HG02763 (cell line): ENCODE measurements at regions not wholly inside any gene's neighbourhood (a gene's known extent, or its start where the extent isn't known, plus 50 kb on each side); places are given as distances from the start of the nearest gene placed in this dataset.

ENCODE experiments used
- ATAC-seq: cut with Tn5 transposase; IDR thresholded peaks from one replicate; pipeline ENCODE4 v1.9.1; 2021; ENCODE audit warnings: mild to moderate bottlenecking, moderate library complexity; ENCODE audit not compliant: unreplicated experiment

DNA sequence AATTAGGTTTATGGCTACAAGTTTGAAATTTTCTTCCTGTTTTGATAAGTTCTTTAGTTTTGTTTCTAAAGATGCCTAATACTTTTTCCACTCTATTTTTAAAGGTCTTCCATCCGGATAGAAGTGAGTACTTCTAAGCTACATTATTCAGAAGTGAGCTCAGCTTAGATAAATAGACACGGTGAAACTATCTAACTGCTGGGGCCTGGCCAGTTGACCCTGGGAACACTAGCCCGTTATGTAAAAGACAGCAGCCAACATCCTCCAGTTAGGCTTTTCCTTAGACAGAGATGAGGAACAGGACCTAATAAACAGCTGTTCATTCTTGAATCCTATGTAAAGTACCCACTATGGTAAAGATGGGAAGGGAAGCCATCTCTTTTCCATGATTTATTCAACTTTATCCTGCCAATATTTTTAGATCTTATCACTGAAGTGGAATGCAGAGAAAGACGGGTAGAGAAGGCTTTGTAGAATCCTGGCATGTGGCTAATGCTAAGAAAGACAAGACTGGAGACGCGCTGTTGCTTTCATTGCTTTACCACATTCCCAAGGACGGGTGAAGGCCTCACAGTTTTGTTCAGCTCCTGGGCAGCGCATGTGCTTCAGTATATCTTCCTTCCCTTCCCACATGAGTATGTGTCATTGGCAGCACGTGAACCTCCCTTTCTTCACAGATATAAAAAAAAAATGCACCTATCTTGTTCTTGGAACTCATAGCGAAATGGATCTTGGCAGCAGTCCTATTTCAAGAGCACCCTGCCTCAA, 340.0 kb upstream of the MEOX2 start:
- ATAC-seq, result no peak

DNA sequence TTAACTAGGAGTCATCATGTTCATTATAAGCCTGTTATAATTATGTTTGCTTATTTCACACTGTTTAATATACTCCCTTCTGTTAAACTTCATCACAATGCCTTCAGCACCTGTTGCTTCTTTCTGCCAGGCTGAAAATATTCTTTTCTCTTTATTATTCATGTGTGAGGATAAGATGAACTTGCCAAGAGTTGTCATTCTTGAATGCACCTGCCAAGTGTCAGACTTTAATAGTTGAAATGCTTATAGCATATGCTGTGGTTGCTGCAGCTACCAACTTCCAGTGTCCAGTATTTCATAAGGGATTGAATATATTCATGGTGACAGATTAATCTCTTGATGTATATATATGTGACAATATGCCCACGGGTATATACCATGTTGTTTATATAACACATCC, 339.2 kb upstream of the MEOX2 start:
- no peak for ATAC-seq

DNA sequence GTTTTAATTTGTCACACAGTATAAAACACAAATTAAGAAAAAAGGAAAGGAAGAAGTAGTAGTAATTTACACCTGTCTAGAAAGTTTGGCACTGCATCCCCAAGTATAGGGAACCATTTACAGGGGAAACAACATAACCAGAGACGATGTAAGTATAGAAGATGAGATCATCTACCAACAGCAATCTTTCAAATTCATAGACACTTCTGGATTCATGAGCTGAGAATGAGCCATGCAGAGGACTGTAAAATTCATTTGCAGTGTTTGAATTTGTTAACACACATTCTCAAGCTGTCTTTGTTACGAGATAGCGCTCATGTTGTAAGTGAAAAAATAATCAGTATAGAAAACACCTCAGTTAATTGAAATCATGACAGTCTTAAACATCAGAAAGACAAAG, 337.0 kb upstream of the MEOX2 start:
- no peak for ATAC-seq

DNA sequence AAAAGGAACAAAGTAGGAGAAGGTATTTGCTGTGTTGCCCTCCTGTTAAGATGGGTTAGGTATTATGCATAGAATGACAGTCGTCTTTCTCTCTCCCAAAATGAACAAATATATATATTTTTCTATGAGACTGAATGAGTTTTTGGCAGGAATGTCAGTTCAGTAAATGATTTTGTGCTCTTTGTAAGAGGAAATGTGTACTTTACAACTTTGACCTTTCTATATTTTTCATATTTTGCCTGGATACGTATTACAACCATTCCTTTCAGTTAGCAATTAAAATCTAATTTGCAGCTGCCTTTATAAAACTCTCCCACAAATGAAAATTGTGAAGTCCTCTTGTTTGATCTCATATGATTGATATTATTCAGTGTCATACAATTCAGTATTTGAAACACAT, 336.6 kb upstream of the MEOX2 start:
- no peak for ATAC-seq

DNA sequence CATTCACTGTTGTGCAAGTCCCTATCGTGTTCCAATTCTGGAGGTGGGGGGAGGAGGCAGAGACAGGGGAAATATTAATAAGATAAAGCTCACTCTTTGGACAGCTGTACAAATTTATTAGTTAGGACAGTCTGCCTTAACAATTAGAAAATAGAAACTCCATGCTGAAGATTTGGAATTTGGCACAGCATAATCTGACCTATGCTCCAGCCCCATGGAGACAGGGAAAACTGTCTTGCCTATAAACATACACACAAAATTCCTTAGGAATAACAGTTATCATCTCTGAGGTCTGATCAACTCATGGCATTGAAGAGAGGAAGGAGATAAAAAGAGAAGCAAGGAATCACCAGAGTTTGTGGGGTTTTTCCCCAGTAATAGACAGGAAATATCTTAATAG, 335.4 kb upstream of the MEOX2 start:
- no peak for ATAC-seq

DNA sequence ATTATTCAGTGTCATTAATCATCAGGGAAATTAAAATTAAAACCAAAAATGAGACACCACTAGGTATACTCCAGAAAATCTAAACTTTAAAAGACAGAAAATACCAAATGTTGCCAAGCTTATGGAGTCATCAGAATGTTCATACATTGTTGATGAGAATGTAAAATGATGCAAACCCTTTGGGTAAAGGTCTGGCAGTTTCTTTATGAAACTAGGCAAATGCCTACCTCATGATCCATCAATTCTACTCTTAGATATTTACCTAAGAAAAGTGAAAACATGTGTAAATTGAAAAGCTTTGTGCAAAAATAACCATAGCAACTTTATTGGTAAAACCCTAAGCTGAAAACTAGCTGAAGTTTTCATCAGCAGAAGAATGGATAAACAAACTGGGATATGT, 329.5 kb upstream of the MEOX2 start:
- ATAC-seq, result no peak

DNA sequence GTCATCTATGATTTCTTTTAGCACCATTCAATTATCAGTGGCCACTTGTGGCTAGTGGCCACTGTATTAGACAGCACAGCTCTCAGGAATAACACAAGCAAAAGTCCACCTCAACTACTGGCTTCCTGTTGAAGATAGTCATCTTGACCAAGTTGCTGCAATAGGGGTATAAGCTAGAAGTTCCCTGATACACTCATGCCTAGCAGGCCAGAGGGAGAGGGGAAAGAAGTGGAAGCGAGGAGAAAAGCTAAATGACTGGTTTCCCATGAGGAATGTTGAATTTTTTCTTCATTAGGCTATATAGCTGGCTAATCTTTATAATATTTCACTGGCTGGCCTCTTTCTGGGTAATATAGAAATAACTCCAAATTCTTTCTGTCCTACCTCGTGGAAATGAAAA, 327.5 kb upstream of the MEOX2 start:
- no peak for ATAC-seq

DNA sequence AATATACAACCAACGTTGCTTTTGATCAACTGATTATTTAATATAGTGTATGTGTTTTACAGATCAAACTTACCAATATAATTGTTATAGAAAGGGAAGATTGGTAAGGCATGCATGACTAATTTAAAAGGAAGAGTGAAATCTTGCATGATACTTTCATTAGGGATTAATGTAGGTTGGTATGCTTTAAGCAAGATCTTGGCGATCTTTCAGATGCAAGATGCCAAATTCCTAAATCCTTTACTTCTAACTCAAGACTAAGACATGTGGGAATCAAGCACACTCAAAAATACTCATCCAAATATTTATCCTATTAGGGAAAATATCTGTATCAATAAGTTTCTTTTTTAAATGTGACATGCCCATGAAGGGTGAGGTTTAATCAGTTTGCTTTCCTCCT, 321.4 kb upstream of the MEOX2 start:
- no peak for ATAC-seq

DNA sequence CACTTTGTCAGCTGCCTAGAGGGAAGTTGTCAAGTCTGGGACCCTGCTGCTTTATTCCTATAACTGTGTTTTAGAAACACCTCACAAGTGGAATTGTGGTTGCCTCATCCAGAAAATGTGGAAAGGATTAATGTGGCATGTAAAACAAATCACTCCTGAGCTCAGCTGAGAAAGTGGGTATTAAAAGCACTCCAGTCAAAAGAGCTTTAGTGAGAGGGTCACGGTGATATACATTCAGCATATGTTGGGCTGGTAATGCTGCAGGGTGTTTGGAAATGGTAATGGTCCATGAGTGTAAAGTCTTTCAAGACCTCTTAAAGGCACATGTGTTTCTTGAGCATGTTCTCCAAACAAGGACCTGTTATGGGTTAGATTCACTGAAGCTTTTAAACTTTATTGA, 318.2 kb upstream of the MEOX2 start:
- no peak for ATAC-seq

DNA sequence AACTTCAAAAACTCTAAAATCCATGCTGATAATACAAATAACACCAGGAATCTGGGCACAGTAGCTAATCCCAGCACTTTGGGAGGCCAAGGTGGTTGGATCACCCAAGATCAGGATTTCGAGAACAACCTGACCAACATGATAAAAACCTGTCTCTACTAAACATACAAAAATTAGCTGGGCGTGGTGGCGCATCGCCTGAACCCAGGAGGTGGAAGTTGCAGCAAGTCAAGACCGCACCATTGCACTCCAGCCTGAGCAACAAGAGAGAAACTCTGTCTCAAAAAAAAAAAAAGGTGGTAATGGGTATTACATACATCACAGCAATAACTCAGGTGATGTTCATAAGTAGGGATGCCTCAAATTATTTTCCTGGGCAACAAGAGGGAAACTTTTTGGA, 315.0 kb upstream of the MEOX2 start:
- ATAC-seq, result no peak

DNA sequence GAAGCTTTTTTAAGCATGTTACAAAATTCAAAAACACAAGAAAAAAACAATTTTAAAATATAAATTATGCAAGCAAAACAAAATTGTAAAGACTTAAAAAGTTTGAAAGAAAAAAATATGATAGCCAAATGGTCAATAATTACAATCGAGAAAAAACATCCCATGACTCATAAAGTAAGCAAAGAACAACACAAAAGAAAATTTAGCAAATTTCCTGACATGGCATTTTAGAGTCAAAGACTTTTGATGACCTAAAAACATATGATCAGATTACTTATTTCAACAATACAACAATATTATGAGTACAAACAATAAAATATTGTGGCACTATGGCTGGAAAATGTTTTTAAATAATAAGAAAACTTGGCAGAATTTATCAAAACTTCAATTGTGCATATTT, 312.1 kb upstream of the MEOX2 start:
- no peak for ATAC-seq

DNA sequence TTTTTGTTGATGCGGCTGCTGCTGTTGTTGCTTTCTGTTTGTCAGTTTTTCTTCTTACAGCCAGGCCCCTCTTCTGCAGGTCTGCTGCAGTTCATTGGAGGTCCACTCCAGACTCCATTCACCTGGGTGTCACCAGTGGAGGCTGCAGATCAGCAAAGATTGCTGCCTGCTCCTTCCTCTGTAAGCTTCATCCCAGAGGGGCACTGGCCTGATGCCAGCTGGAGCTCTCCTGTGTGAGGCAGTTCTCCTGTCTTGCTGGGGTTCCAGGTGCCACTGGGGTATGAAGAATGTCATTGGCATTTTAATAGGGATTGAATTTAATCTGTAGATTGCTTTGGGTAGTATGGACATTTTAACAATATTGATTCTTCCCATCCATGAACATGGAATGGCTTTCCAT, 308.5 kb upstream of the MEOX2 start:
- no peak for ATAC-seq

DNA sequence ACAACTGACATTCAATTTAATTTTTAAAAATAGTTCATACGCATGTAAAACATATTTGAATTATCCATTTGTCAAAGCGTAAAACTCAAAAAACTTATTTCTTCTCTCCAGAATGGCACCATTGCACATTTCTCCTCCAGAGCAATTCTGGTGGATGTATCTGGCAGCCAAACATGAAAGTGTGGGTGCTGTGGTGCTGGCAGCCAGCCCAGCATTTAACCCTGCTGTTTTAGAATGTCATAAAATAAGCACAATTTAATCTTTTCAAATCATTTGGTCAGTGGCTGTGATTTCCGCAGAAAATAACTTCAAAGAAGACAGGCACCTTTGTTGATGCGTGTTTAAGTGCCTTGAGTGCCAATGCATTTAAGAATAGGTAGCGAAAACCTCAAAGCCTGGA, 302.7 kb upstream of the MEOX2 start:
- ATAC-seq, result no peak

DNA sequence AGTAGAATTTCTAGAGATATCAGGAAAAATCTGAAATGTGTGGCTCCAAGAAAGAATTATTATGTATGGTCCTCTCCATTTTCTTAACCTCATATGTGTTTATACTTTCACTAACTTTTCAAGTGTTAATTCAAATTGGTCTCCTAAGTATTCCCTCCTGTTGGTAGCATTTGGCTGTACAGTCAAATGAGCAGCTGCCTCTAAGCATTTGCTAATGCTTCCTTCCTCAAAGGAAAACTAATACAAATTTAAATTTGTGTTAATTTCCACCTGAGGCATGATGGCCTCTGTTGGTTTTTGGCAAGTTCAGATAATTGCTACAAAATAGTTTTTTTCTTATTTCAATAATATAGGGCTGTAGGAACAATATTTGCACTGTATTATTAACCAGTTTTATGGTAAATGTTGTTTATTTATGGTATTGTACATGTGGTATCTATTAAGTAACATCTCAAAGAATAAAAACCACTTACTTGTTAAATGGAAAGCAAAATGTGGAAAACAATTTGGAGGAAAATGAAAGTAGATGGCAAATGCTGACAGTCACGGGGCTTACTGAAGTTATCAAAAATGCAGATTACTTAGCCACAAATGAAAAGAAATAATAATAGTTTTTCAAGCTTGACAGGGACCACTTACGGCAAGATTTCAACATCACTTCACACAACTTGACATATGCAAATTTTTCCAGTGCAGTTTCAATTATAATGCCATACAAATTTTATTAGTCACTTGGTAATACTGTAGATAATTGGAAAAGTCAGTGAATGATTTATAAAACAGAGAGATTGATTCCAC, 299.3 kb upstream of the MEOX2 start:
- no peak for ATAC-seq

DNA sequence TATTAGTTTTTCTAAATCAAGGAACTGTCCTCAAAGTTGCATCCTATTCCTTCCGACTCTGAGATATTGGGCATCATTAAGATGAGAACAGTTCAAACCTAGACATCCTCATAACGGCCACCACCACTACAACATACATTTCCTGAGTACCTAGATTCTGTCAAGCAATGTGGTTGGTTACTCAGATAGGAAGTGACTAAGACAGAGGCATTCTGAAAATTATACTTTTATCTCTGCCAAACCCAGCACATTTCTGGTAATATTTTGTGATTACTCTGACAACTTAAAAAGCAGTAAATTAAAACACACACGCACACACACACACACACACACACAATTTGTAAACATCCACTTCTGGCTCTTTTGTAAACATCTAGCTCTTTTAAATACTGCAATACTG, 291.2 kb upstream of the MEOX2 start:
- no peak for ATAC-seq

DNA sequence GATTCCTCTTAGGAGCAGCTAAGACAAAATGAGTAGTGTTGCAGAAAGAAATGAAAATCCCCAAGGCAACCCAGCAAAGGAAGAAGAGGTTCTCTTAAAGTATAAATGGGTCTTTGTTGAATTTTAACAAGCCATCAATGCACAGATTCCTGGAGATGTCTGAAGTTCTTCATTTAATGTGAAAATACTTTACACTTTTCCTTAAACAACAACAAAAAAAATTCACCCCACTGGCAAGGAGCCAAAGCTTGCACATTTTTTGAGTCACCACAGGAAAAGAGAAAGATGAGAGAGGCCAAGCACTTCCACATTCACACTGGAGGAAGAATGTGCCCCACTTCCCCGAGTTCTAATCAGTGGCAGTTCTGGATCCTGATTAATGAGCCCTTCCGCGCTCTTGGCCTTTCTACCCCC, 286.4 kb upstream of the MEOX2 start:
- no peak for ATAC-seq

DNA sequence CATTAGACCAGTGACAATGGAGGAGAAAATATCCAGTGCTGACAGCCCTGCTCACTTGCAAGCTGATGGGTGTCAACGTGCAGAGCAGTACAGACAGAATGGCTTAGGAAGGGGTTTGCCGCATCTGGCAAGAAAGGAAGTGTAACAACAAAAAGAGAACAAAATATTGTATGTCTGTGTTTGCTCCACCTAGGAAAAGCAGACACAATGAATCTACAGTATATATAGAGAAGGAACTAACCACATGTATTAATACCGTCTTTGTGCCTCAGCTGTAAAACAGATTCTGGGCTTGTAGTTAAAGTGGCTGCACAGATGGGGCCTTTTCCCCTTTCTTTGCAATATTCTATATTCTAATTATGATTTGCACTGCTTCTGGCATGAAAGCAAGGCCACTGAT, 281.1 kb upstream of the MEOX2 start:
- no peak for ATAC-seq

DNA sequence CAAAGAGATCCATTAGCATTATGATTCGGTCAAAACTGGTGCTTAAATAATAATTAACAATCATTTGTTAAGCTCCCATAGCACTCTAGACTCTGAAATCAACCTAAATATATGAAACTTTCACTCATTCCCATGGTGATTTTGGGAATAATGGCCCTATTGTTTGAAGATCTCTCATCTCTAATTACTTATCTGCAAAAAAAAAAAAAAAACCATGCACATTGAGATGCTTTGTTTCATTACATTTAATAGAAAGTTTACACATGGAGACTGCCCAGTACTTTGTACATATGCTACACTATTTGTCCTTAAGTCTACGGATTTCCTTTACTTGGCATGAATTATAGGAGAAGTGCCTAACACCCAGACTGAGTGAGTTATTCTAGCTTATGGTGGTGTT, 280.6 kb upstream of the MEOX2 start:
- ATAC-seq, result no peak

DNA sequence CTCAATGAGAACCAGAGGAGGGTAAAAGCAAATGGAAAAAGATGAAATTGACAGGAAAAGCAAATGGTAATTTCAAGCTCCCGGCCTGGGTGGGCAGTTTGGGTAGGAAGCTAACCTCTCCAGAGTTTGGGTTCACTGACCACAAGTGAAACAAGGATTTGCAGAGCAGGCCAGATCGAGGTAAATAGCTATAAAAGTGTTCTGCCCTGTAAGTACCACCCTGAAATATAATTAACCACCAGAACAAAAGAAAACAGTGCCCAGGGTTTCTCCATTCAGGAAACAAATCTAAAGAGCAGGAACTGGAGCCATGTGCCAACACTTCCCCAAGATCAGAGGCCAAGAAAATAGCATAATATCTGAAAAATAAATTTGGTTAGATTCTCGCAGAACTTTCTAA, 276.7 kb upstream of the MEOX2 start:
- no peak for ATAC-seq

DNA sequence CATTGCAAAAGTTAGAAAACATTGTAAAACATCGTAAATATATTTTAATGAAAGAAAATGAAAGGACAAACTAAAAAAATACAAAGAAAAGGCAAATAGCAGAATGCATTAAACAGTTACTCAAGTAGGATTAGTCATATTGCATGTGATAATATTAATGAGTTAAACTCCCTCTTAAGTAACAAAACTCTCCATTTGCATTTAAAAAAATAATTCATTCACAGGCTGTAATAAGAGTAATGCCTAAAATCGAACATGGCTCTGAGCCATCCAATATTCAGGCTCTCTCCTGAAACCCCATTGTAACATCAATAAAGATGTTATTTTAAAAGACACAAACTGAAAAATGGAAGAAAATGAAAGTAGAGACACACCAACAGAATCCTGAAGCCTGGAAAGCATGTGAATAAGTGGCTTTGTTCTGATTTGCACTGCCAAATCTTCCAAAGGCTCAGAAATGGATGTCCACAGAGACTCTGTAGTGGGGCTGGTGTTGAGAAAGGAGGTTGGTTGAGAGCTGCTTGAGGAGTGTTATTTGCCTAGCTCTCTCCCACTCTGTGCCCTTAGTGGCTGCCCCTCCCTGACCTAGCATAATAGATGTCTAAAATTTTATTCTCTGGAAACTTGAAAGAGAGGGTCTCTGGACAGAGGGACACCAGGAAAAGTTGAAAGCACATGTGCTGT, 268.3 kb upstream of the MEOX2 start:
- no peak for ATAC-seq

DNA sequence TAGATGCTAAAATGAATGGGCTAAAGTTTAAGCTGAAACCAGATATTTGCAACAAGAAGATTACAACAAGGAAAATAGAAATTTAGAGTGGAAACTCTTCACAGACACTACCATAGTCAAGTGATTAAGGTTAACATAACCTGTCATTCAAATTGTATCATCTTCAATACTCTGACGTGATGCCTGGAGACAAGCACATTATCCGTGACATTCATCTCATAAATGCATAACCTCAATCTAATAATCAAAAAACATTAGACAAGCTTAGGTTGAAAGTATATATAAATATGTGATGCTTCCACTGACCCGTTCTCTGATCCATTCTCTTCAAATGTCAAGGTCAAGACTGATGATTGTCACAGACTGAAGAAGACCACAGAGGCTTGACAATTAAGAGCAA, 263.8 kb upstream of the MEOX2 start:
- no peak for ATAC-seq

DNA sequence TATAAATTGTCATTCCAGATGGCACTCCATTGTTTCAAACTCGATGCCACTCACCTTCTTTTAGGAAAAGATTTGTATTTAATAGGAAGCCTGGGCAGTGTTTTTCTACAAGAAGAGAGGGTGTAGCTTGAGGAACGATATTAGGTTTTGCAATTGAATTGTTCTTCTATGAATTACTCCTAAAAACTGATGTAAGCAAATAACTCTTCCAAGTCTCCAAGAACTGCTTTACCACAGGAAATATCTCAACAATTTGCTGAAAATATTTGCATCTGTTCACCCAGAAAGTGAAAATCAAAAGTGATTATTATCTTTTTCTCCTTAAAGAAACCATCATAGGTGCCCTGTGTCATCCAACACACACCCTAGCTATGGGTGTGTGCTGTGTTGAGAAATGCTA, 261.3 kb upstream of the MEOX2 start:
- no peak for ATAC-seq
